Colonic mucosa (tissue), 4 donors: ENCODE measurements at regions not wholly inside any gene's neighbourhood (a gene's known extent, or its start where the extent isn't known, plus 50 kb on each side); places are given as distances from the start of the nearest gene placed in this dataset.

ENCODE experiments used
- DNase-seq: peaks from one replicate; pipeline ENCODE4 v3.0.0-alpha.2; 2020
- H3K27ac ChIP-seq: fragments of 200-600 bp; one replicate; pipeline ENCODE4 v1.8.0; 2021
- H3K27me3 ChIP-seq: fragments of 200-600 bp; one replicate; pipeline ENCODE4 v1.8.0; 2021
- H3K36me3 ChIP-seq: fragments of 200-600 bp; one replicate; pipeline ENCODE4 v1.8.0; 2021
- H3K4me1 ChIP-seq: fragments of 200-600 bp; one replicate; pipeline ENCODE4 v1.8.0; 2021; ENCODE audit warnings: mild to moderate bottlenecking
- H3K4me3 ChIP-seq: fragments of 200-600 bp; one replicate; pipeline ENCODE4 v1.8.0; 2021
- H3K9ac ChIP-seq, 2 donors: one replicate each; pipeline ENCODE4 v1.7.0; 2013; ENCODE audit warnings: control low read depth in 2 of 2, low read depth in 2 of 2, low read length in 2 of 2
- H3K9me3 ChIP-seq: fragments of 200-600 bp; one replicate; pipeline ENCODE4 v1.8.0; 2021
- intact Hi-C: fragments of 100-400 bp; cut with DNase I; formaldehyde crosslinking; loops from one replicate; pipeline ENCODE4 v1.14.1; 2022
- TF ChIP-seq, protein P1 (sequence below): fragments of 200-600 bp; IDR thresholded peaks from one replicate; pipeline ENCODE4 v1.8.0; 2022; ENCODE audit warnings: antibody characterized with exemption, mild to moderate bottlenecking
- donor health status: healthy.
- donor health status: DM: no; HTN: no; CAD: no.
- donor health status: DM: no; HTN: no; CAD: no.

DNA sequence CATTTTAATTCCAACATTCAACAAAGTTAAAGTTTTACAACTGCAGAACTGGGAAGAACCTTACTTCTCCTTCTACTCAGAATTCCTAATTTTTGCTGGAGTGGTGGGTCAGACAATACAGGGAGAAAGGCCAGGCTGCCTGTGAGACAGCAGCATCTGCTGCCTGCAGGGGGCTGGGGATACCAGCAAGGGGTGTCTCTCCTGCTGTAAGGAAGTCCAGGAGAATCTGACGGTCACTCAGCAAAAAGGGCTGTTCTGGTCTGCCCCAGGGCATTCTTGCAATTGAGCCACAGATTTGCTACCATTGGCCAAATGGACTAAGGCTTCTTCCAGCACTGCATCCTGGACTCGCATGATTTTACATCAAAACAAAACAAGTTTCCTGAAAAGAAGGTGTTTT, 426.6 kb upstream of the CDH11 start:
- H3K9ac ChIP-seq: no peak overlapping the region
- H3K9me3 ChIP-seq: no peaks in the 10 kb centered on the region
- no peak overlapping the region for H3K4me3 ChIP-seq
- no peak overlapping the region for H3K27ac ChIP-seq
- TF ChIP-seq, protein P1, sequence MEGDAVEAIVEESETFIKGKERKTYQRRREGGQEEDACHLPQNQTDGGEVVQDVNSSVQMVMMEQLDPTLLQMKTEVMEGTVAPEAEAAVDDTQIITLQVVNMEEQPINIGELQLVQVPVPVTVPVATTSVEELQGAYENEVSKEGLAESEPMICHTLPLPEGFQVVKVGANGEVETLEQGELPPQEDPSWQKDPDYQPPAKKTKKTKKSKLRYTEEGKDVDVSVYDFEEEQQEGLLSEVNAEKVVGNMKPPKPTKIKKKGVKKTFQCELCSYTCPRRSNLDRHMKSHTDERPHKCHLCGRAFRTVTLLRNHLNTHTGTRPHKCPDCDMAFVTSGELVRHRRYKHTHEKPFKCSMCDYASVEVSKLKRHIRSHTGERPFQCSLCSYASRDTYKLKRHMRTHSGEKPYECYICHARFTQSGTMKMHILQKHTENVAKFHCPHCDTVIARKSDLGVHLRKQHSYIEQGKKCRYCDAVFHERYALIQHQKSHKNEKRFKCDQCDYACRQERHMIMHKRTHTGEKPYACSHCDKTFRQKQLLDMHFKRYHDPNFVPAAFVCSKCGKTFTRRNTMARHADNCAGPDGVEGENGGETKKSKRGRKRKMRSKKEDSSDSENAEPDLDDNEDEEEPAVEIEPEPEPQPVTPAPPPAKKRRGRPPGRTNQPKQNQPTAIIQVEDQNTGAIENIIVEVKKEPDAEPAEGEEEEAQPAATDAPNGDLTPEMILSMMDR: no peak
- H3K4me1 ChIP-seq: no peaks in the 10 kb centered on the region
- no peak for DNase-seq
- no peaks in the 10 kb centered on the region for H3K36me3 ChIP-seq
- H3K27me3 ChIP-seq: no peaks in the 10 kb centered on the region
- intact Hi-C loops: no loop called here

DNA sequence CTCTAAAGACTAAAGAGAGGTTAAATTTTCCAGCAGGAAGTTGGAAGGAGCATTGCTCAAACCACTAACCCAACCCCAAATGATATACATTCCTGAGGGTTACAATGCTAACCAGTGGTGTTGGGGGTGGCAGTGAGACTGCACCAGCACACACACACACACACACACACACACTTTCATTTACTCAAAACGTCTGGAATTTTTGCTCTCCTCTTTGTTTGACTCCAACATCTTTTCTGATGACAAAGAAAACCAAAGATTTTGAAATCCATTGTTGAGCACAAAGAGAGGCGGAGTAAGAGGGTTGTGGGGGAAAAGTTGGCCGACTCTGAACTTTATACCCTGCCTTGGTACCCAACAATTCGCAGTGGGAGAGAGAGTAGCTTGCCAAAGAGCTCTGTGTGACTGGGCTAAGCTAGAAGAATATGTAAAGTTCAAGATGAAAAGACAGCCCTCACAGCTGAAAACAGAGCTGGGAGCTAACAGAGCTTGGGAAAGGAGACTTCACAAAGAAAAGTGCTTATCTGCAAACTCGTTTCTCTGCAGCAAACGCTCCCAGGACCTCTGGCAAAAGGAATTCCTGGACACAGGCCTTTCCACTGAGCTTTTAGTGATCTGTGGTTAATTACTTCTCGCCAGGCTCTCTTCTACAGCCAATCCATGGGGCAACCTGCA, 426.0 kb upstream of the CDH11 start:
- no peaks in the 10 kb centered on the region for H3K9me3 ChIP-seq
- no peak for DNase-seq
- intact Hi-C loops: no loop called here
- H3K27ac ChIP-seq: no peak overlapping the region
- TF ChIP-seq, protein P1: no peak
- no peaks in the 10 kb centered on the region for H3K4me1 ChIP-seq
- no peaks in the 10 kb centered on the region for H3K36me3 ChIP-seq
- no peaks in the 10 kb centered on the region for H3K27me3 ChIP-seq
- no peak overlapping the region for H3K9ac ChIP-seq
- H3K4me3 ChIP-seq: no peak overlapping the region

DNA sequence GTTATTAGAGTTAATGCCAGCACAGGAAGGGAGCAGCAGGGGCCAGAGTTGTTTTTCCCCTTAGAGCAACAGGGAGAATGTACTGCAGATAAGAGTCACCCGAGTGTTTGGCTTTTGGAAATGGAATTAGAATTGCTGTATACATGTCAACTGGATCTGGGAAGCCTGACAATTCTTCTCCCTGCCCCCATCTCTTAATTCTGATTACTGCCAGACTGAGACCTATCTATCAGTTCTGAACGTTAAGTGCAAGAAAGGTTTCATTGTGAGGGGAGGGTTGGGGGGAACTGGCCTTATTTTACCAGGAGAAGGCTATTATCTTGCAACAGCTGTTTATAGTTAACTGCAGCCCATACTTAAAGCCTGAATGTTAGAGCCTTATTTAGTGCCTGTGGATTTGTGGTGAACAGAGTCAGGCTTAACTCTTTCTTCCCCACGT, 424.5 kb upstream of the CDH11 start:
- Histone ChIP-seq H3K27me3 (no peaks in the 10 kb centered on the region), H3K4me3 (no peak overlapping the region), H3K9me3 (no peaks in the 10 kb centered on the region), H3K36me3 (no peaks in the 10 kb centered on the region), H3K27ac (no peak overlapping the region), H3K9ac (no peak overlapping the region), H3K4me1 (no peaks in the 10 kb centered on the region)
- intact Hi-C loops: no loop called here
- no peak for DNase-seq
- TF ChIP-seq, protein P1: no peak

DNA sequence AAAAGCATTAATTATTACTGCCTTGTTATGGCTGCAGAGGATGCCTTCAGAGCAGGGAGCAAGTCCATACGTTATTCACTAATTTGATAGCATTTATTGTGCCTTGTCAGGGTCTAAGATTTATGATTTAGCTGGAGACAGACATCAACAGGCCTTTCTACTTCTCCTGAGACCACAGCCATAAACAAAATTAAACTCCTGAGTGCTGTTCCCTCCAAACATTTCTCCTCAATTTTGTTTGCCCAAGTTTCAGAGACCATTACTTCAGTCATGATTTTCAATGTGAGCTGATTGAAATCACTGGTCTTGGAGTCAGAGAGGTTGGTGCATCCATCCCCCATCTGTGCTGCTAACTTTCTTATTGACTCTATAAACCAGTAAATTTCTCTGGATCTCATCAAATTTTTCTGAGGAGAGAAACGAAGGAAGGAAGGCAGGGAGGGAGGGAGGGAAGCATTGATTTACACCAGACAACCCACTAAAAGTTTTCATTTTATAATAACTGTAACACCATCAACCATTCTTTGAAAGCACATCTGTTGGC, 423.6 kb upstream of the CDH11 start:
- no peak for DNase-seq
- H3K27ac ChIP-seq: no peak overlapping the region
- TF ChIP-seq, protein P1: no peak
- no peaks in the 10 kb centered on the region for H3K36me3 ChIP-seq
- no peaks in the 10 kb centered on the region for H3K9me3 ChIP-seq
- H3K27me3 ChIP-seq: no peaks in the 10 kb centered on the region
- H3K4me3 ChIP-seq: no peak overlapping the region
- H3K4me1 ChIP-seq: no peaks in the 10 kb centered on the region
- no peak overlapping the region for H3K9ac ChIP-seq
- intact Hi-C loops: no loop called here

DNA sequence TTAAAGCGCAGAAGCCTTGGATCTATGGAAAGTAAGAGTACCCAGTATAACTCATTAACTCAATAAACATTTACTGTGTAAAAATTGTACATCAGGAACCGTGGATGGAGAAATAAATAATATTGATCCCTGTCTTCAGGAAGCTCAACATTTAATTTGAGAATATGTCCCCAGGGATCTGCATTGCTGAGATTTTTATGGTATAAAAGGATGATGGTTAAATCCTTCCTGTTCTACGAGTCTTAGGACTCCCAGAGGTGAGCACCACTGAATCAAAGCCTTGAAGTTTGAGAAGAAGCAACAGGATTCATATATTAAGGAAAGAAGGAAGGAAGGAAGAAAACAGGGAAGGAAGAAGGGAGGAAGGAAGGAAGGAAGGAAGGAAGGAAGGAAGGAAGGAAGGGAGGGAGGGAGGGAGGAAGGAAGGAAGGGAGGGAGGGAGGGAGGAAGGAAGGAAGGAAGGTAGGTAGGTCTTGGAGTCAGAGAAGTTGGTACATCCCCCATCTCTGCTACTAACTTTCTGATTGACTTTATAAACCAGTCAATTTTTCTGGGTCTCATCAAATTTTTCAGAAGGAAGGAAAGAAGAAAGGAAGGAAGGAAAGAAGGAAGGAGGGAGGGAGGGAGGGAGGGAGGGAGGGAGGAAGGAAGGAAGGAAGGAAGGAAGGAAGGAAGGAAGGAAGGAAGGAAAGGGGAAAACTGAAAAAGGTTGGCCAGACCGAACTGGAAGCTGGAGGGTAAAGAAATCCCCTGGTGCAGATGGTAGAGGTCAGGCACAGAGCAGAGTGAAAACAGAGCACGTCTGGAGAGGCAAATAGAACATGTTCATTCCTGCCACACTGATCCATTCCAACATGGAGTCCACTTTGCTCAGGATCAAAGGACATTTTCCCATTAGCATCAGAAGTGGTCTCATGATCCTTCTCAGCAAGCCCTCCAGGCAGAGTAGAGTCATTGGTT, 422.2 kb upstream of the CDH11 start:
- no peaks in the 10 kb centered on the region for H3K9me3 ChIP-seq
- no peak overlapping the region for H3K9ac ChIP-seq
- H3K27ac ChIP-seq: no peak overlapping the region
- DNase-seq: no peak
- intact Hi-C loops: no loop called here
- no peaks in the 10 kb centered on the region for H3K27me3 ChIP-seq
- H3K4me3 ChIP-seq: no peak overlapping the region
- no peaks in the 10 kb centered on the region for H3K4me1 ChIP-seq
- TF ChIP-seq, protein P1: no peak
- no peaks in the 10 kb centered on the region for H3K36me3 ChIP-seq
